ENCODE measurements at regions not wholly inside any gene's neighbourhood (a gene's known extent, or its start where the extent isn't known, plus 50 kb on each side); places are given as distances from the start of the nearest gene placed in this dataset.

- CTCF ChIA-PET, result interaction anchor here (0.9 to 1.2 kb wide), 3 partner anchors 17 to 176 kb away, joined by 3 read pairs; no protein-coding TSS in a partner anchor
- no peak for TF ChIP-seq CTCF (IDR thresholded peaks at IDR 0.05; ENCODE audit: control extremely low read depth, extremely low read depth, low read depth, missing control alignments)
- POLR2A ChIA-PET, result no interaction called here
- DNase-seq (ENCODE audit: extremely low spot score), result no peak
Measured at GRCh38 chr4:23463071-23463470, 426.8 kb downstream of the PPARGC1A start.

GRCh38 chr4:23458054-23458453 lies 431.8 kb downstream of the PPARGC1A start:
- TF ChIP-seq CTCF (IDR thresholded peaks at IDR 0.05; ENCODE audit: control extremely low read depth, extremely low read depth, low read depth, missing control alignments), result no peak
- ChIA-PET POLR2A (no interaction called here), CTCF (no interaction called here)

DNA sequence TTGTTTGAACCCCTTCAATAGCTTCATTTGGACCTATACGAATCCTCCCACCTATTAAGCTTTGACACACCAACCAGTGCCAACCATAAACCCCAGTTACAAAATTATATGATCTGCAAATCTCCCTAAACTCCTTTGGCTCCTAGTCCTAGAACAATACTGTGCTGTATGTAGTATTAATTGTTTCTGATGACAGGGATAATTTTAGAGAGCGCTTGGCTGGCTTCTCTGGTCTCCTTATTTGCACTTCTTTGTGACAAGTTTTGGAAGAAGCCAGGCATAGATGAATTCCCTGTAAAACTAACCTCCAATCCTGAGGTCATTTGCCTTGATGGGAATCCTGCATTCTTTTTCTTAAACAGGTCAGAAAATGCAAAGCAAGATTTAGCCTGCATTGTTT lies 433.0 kb downstream of the PPARGC1A start:
- CTCF ChIA-PET, result no interaction called here
- no peak for DNase-seq (ENCODE audit: extremely low spot score)
- POLR2A ChIA-PET, result no interaction called here
- no peak for TF ChIP-seq CTCF (IDR thresholded peaks at IDR 0.05; ENCODE audit: control extremely low read depth, extremely low read depth, low read depth, missing control alignments)

More at GRCh38 chr4:23458054-23458453, 431.8 kb downstream of the PPARGC1A start:
- no peak for DNase-seq (ENCODE audit: extremely low spot score)

- DNase-seq (ENCODE audit: extremely low spot score), result no peak
- POLR2A ChIA-PET, result no interaction called here
- CTCF ChIA-PET, result interaction anchor here (0.9 kb wide), 1 partner anchor 96 kb away, joined by 3 read pairs; no protein-coding TSS in a partner anchor
- TF ChIP-seq CTCF (IDR thresholded peaks at IDR 0.05; ENCODE audit: control extremely low read depth, extremely low read depth, low read depth, missing control alignments), result no peak
Measured at GRCh38 chr4:23455456-23456158, 434.2 kb downstream of the PPARGC1A start.

- ChIA-PET POLR2A (no interaction called here), CTCF (interaction anchor here (1.1 to 1.2 kb wide), 2 partner anchors 9 to 27 kb away, joined by 3 to 4 read pairs; no protein-coding TSS in a partner anchor)
Measured at GRCh38 chr4:23441530-23442069, 448.2 kb downstream of the PPARGC1A start.

GRCh38 chr4:23438764-23439163 lies 451.1 kb downstream of the PPARGC1A start:
- no peak for TF ChIP-seq CTCF (IDR thresholded peaks at IDR 0.05; ENCODE audit: control extremely low read depth, extremely low read depth, low read depth, missing control alignments)
- DNase-seq (ENCODE audit: extremely low spot score), result no peak
- POLR2A ChIA-PET, result no interaction called here
- CTCF ChIA-PET, result no interaction called here

More at GRCh38 chr4:23441530-23442069, 448.2 kb downstream of the PPARGC1A start:
- DNase-seq (ENCODE audit: extremely low spot score), result no peak
- TF ChIP-seq CTCF (IDR thresholded peaks at IDR 0.05; ENCODE audit: control extremely low read depth, extremely low read depth, low read depth, missing control alignments), result no peak

All from GM10248 (cell line).